Breast epithelium (tissue), 4 donors: ENCODE measurements at regions not wholly inside any gene's neighbourhood (a gene's known extent, or its start where the extent isn't known, plus 50 kb on each side); places are given as distances from the start of the nearest gene placed in this dataset.

Source experiments
- DNase-seq, 2 donors: peaks; one replicate each; pipeline ENCODE4 v3.0.0-alpha.2; 2019; ENCODE audit warnings: low spot score in 2 of 2
- H3K27ac ChIP-seq, 2 donors: fragments of 200-600 bp; sonication (generic) in 1 of 2; one replicate each; pipeline ENCODE4 v1.5.1; 2016 to 2019; ENCODE audit warnings: mild to moderate bottlenecking in 1 of 2
- H3K27me3 ChIP-seq, 2 donors: fragments of 200-600 bp; sonication (generic) in 1 of 2; one replicate each; pipeline versions ENCODE4 v1.5.1 to v1.6.0; 2017 to 2019; ENCODE audit warnings: control low read depth in 1 of 2, mild to moderate bottlenecking in 1 of 2
- H3K36me3 ChIP-seq: fragments of 200-600 bp; one replicate; pipeline ENCODE4 v1.5.1; 2019
- H3K4me1 ChIP-seq, 2 donors: fragments of 200-600 bp; sonication (generic); one replicate each; pipeline ENCODE4 v1.5.1; 2016 to 2019; ENCODE audit warnings: control low read depth in 1 of 2
- H3K4me3 ChIP-seq, 3 donors: fragments of 200-600 bp; sonication (generic); 1 replicate in 2 of 3; 2 replicates in 1 of 3; pipeline ENCODE4 v1.5.1; 2016 to 2019; ENCODE audit warnings: mild to moderate bottlenecking in 3 of 3, moderate library complexity in 2 of 3
- H3K9me3 ChIP-seq, 2 donors: fragments of 200-600 bp; sonication (generic) in 1 of 2; one replicate each; pipeline ENCODE4 v1.5.1; 2016 to 2019; ENCODE audit warnings: control low read depth in 1 of 2
- CTCF ChIP-seq, 3 donors: fragments of 450-650 bp; IDR thresholded peaks; one replicate each; pipeline ENCODE4 v1.5.1; 2016 to 2017; ENCODE audit warnings: antibody characterized with exemption in 3 of 3, mild to moderate bottlenecking in 3 of 3, moderate library complexity in 3 of 3
- POLR2A ChIP-seq: fragments of 450-650 bp; IDR thresholded peaks from one replicate; pipeline ENCODE4 v1.6.1; 2016; ENCODE audit warnings: antibody characterized with exemption, mild to moderate bottlenecking, moderate library complexity
- POLR2AphosphoS5 ChIP-seq, 3 donors: sonication (generic); formaldehyde crosslinking; IDR thresholded peaks; one replicate each; pipeline ENCODE4 v1.6.1; 2017; ENCODE audit warnings: antibody characterized with exemption in 3 of 3
- intact Hi-C: fragments of 100-400 bp; cut with DNase I; formaldehyde crosslinking; loops from one replicate; pipeline ENCODE4 v1.15.1; 2023; ENCODE audit warnings: low total_unique reads

GRCh38 chr16:49060728-49061127 is 220.9 kb downstream of the CBLN1 start:
- Histone ChIP-seq H3K4me3 (no peak overlapping the region), H3K27me3 (peaks cover 0 to 7% of the 10 kb centered on the region in 2 donors), H3K27ac (no peak overlapping the region), H3K4me1 (no peaks in the 10 kb centered on the region), H3K9me3 (no peaks in the 10 kb centered on the region), H3K36me3 (no peaks in the 10 kb centered on the region)
- no peak for DNase-seq
- intact Hi-C loops = loop anchor here (5.0 kb wide), 1 partner anchor 183 kb away; no protein-coding TSS in a partner anchor
- TF ChIP-seq CTCF (IDR thresholded peaks at IDR 0.05) (no peak), POLR2A (no peak), POLR2AphosphoS5 (IDR thresholded peaks at IDR 0.05) (no peak)

GRCh38 chr16:49058382-49058781 is 223.3 kb downstream of the CBLN1 start:
- Histone ChIP-seq H3K9me3 (no peaks in the 10 kb centered on the region), H3K27me3 (peaks cover 0 to 7% of the 10 kb centered on the region in 2 donors), H3K27ac (no peak overlapping the region), H3K4me1 (no peaks in the 10 kb centered on the region), H3K36me3 (no peaks in the 10 kb centered on the region), H3K4me3 (no peak overlapping the region)
- intact Hi-C loops = no loop called here
- TF ChIP-seq POLR2A (no peak), POLR2AphosphoS5 (IDR thresholded peaks at IDR 0.05) (no peak)
- DNase-seq = no peak

GRCh38 chr16:49057936-49058335 is 223.7 kb downstream of the CBLN1 start:
- no peak overlapping the region for H3K4me3 ChIP-seq
- peaks cover 0 to 7% of the 10 kb centered on the region in 2 donors for H3K27me3 ChIP-seq
- intact Hi-C loops = no loop called here
- H3K27ac ChIP-seq = no peak overlapping the region
- no peaks in the 10 kb centered on the region for H3K36me3 ChIP-seq
- TF ChIP-seq POLR2AphosphoS5 (IDR thresholded peaks at IDR 0.05) (no peak), POLR2A (no peak), CTCF (IDR thresholded peaks at IDR 0.05) (no peak)
- H3K9me3 ChIP-seq = no peaks in the 10 kb centered on the region
- DNase-seq = no peak
- no peaks in the 10 kb centered on the region for H3K4me1 ChIP-seq

- TF ChIP-seq CTCF (IDR thresholded peaks at IDR 0.05) (no peak), POLR2AphosphoS5 (IDR thresholded peaks at IDR 0.05) (no peak), POLR2A (no peak)
- no peak for DNase-seq
- intact Hi-C loops = no loop called here
- Histone ChIP-seq H3K27ac (no peak overlapping the region), H3K9me3 (no peaks in the 10 kb centered on the region), H3K4me1 (no peaks in the 10 kb centered on the region), H3K27me3 (peaks cover 0 to 4% of the 10 kb centered on the region in 2 donors), H3K36me3 (no peaks in the 10 kb centered on the region), H3K4me3 (no peak overlapping the region)
Observed at GRCh38 chr16:49057391-49057790, 224.2 kb downstream of the CBLN1 start.

- Histone ChIP-seq H3K27ac (no peak overlapping the region), H3K36me3 (no peaks in the 10 kb centered on the region), H3K4me1 (no peaks in the 10 kb centered on the region), H3K4me3 (no peak overlapping the region), H3K9me3 (no peaks in the 10 kb centered on the region), H3K27me3 (no peaks in the 10 kb centered on the region)
- no peak for DNase-seq
- intact Hi-C loops = no loop called here
- TF ChIP-seq POLR2AphosphoS5 (IDR thresholded peaks at IDR 0.05) (no peak), CTCF (IDR thresholded peaks at IDR 0.05) (no peak), POLR2A (no peak)
Observed at GRCh38 chr16:49056546-49056945, 225.1 kb downstream of the CBLN1 start.
